HUES48 (cell line): ENCODE measurements at regions not wholly inside any gene's neighbourhood (a gene's known extent, or its start where the extent isn't known, plus 50 kb on each side); places are given as distances from the start of the nearest gene placed in this dataset.

Experiments used
- H3K27ac ChIP-seq: one replicate; pipeline ENCODE4 v1.7.0; 2013; ENCODE audit warnings: low read depth, low read length, inconsistent platforms
- H3K27me3 ChIP-seq: 2 replicates; pipeline ENCODE4 v1.6.1; 2013; ENCODE audit warnings: mild to moderate bottlenecking, low read length; ENCODE audit not compliant: control insufficient read depth, insufficient read depth
- H3K36me3 ChIP-seq: 2 replicates; pipeline ENCODE4 v1.6.1; 2013; ENCODE audit warnings: low read length; ENCODE audit not compliant: control insufficient read depth, insufficient read depth
- H3K4me1 ChIP-seq: 2 replicates; pipeline ENCODE4 v1.6.1; 2013; ENCODE audit warnings: mild to moderate bottlenecking, low read length; ENCODE audit not compliant: control insufficient read depth, insufficient read depth
- H3K4me3 ChIP-seq: 2 replicates; pipeline ENCODE4 v1.5.1; 2013; ENCODE audit warnings: mild to moderate bottlenecking, low read depth, low read length
- H3K9ac ChIP-seq: 2 replicates; pipeline ENCODE4 v1.6.1; 2013; ENCODE audit warnings: mild to moderate bottlenecking, low read depth, low read length, moderate library complexity
- H3K9me3 ChIP-seq: 2 replicates; pipeline ENCODE4 v1.6.1; 2013; ENCODE audit warnings: low read length; ENCODE audit not compliant: control insufficient read depth, insufficient read depth

GRCh38 chr11:55719608-55720160 lies 53.6 kb upstream of the OR5D13 start:
- peaks cover 86% of the 10 kb centered on the region for H3K9me3 ChIP-seq
- no peaks in the 10 kb centered on the region for H3K27me3 ChIP-seq

More at GRCh38 chr11:55719608-55720160, 53.6 kb upstream of the OR5D13 start:
- Histone ChIP-seq H3K4me3 (no peak overlapping the region), H3K9ac (no peak overlapping the region), H3K27ac (no peak overlapping the region), H3K4me1 (no peaks in the 10 kb centered on the region), H3K36me3 (no peaks in the 10 kb centered on the region)
